SK-N-SH treated with all-trans-retinoic acid at 6 μM for 48 hours (cell line): ENCODE measurements at regions not wholly inside any gene's neighbourhood (a gene's known extent, or its start where the extent isn't known, plus 50 kb on each side); places are given as distances from the start of the nearest gene placed in this dataset.

ENCODE experiments used
- ATAC-seq: fragments of 200-7000 bp; cut with Tn5 transposase; 3 replicates; pipeline ENCODE4 v1.9.1; 2020; ENCODE audit warnings: mild to moderate bottlenecking, moderate library complexity
- BACH2 ChIP-seq: fragments of 250-450 bp; sonication (Bioruptor Pico); IDR thresholded peaks from 2 replicates; pipeline ENCODE4 v1.9.0; 2021; ENCODE audit warnings: mild to moderate bottlenecking, borderline replicate concordance
- CREB5 ChIP-seq: fragments of 250-450 bp; sonication (Bioruptor Pico); IDR thresholded peaks from 2 replicates; pipeline ENCODE4 v1.5.1; 2020; ENCODE audit warnings: low read depth, mild to moderate bottlenecking, moderate library complexity
- CSDC2 ChIP-seq: fragments of 250-450 bp; sonication (Bioruptor Pico); IDR thresholded peaks from 2 replicates; pipeline ENCODE4 v1.5.0; 2020; ENCODE audit warnings: mild to moderate bottlenecking, moderate library complexity
- ESRRG ChIP-seq: fragments of 250-450 bp; sonication (Bioruptor Pico); IDR thresholded peaks from 2 replicates; pipeline ENCODE4 v1.6.1; 2021; ENCODE audit warnings: mild to moderate bottlenecking
- GLIS3 ChIP-seq: fragments of 250-450 bp; sonication (Bioruptor Pico); IDR thresholded peaks from 2 replicates; pipeline ENCODE4 v1.5.0; 2020; ENCODE audit warnings: mild to moderate bottlenecking, moderate library complexity
- ISL1 ChIP-seq: fragments of 250-450 bp; sonication (Bioruptor Pico); IDR thresholded peaks from 2 replicates; pipeline ENCODE4 v2.1.2; 2022; ENCODE audit warnings: mild to moderate bottlenecking, moderate library complexity
- PATZ1 ChIP-seq: fragments of 250-450 bp; sonication (Bioruptor Pico); IDR thresholded peaks from 2 replicates; pipeline ENCODE4 v1.8.0; 2020; ENCODE audit warnings: mild to moderate bottlenecking, moderate library complexity, borderline replicate concordance
- PPARA ChIP-seq: fragments of 250-450 bp; sonication (Bioruptor Pico); IDR thresholded peaks from 2 replicates; pipeline ENCODE4 v1.5.0; 2020; ENCODE audit warnings: mild to moderate bottlenecking, borderline replicate concordance
- RARB ChIP-seq: fragments of 250-450 bp; sonication (Bioruptor Pico); IDR thresholded peaks from 2 replicates; pipeline ENCODE4 v1.8.0; 2021; ENCODE audit warnings: mild to moderate bottlenecking, moderate library complexity
- TOX ChIP-seq: fragments of 250-450 bp; sonication (Bioruptor Pico); IDR thresholded peaks from 2 replicates; pipeline ENCODE4 v1.8.0; 2021; ENCODE audit warnings: mild to moderate bottlenecking, moderate library complexity, borderline replicate concordance
- ZC3H10 ChIP-seq: fragments of 250-450 bp; sonication (Bioruptor Pico); IDR thresholded peaks from 2 replicates; pipeline ENCODE4 v1.5.1; 2021; ENCODE audit warnings: mild to moderate bottlenecking, moderate library complexity
- ZFP3 ChIP-seq: fragments of 250-450 bp; sonication (Bioruptor Pico); IDR thresholded peaks from 2 replicates; pipeline ENCODE4 v1.5.0; 2020; ENCODE audit warnings: mild to moderate bottlenecking, moderate library complexity
- ZFP30 ChIP-seq: fragments of 450-650 bp; formaldehyde crosslinking; IDR thresholded peaks from 2 replicates; pipeline ENCODE4 v1.5.0; 2022; ENCODE audit warnings: mild to moderate bottlenecking, moderate library complexity
- ZNF565 ChIP-seq: fragments of 450-650 bp; formaldehyde crosslinking; conservative IDR thresholded peaks from 2 replicates; pipeline ENCODE4 v1.5.0; 2020; ENCODE audit warnings: low read depth, mild to moderate bottlenecking, moderate library complexity
- ZNF70 ChIP-seq: fragments of 450-650 bp; formaldehyde crosslinking; IDR thresholded peaks from 2 replicates; pipeline ENCODE4 v1.5.0; 2020; ENCODE audit warnings: mild to moderate bottlenecking, moderate library complexity
- ZNF8 ChIP-seq: fragments of 450-650 bp; formaldehyde crosslinking; IDR thresholded peaks from 2 replicates; pipeline ENCODE4 v1.5.0; 2020; ENCODE audit warnings: mild to moderate bottlenecking, moderate library complexity
- TF ChIP-seq, protein P1 (sequence below): fragments of 250-450 bp; sonication (Bioruptor Pico); IDR thresholded peaks from 2 replicates; pipeline ENCODE4 v1.8.0; 2021; ENCODE audit warnings: low read depth, mild to moderate bottlenecking, moderate library complexity, borderline replicate concordance
- TF ChIP-seq, protein P2 (sequence below): fragments of 250-450 bp; sonication (Bioruptor Pico); IDR thresholded peaks from 2 replicates; pipeline ENCODE4 v1.5.0; 2020; ENCODE audit warnings: mild to moderate bottlenecking, moderate library complexity

DNA sequence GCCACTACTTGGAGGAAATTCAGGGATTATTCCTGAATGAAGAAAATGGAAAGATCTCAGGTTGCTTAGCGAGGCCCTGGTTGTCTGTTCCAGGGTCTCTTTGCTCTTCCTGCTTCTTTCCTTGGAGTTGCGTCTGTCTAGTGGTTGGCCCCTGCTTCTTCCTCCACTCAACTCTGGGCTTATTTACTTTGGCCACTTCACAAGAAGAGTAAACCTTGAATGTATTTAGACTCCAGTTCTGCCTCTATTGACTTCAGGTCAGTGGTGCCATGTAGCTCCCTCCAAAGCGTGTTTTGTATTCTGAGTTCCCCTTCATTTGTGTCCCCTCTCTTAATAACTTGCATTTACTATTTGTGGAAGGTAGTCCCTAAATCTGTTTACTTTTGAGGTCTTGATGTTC is 456.5 kb downstream of the UTRN start (continued):
- TF ChIP-seq PATZ1 = no peak

DNA sequence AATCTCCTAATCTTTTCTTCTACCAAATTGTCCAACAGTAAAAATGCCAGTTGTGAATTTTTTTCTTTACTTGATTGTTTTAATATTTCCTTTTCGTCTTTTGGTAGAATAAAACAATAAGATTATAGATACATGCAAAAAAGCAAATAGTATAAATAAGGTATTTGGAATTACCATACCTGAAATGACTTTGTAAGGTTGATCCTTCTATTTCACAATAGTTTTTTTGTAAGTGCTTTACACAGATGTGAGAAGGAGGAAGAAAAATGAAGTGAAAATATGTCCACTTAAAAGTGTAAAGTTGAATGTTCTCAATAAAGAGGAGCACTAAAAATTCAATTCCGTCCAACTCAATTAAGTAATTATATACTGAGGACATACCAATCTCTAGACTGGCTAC is 457.6 kb downstream of the UTRN start:
- no peak for TF ChIP-seq RARB (CRISPR knock-in tag)
- no peak for TF ChIP-seq BACH2 (CRISPR knock-in tag)
- no peak for TF ChIP-seq PATZ1
- no peak for TF ChIP-seq CSDC2 (CRISPR knock-in tag)
- TF ChIP-seq, protein P1, sequence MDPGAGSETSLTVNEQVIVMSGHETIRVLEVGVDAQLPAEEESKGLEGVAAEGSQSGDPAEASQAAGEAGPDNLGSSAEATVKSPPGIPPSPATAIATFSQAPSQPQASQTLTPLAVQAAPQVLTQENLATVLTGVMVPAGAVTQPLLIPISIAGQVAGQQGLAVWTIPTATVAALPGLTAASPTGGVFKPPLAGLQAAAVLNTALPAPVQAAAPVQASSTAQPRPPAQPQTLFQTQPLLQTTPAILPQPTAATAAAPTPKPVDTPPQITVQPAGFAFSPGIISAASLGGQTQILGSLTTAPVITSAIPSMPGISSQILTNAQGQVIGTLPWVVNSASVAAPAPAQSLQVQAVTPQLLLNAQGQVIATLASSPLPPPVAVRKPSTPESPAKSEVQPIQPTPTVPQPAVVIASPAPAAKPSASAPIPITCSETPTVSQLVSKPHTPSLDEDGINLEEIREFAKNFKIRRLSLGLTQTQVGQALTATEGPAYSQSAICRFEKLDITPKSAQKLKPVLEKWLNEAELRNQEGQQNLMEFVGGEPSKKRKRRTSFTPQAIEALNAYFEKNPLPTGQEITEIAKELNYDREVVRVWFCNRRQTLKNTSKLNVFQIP (CRISPR knock-in tag) = no peak

DNA sequence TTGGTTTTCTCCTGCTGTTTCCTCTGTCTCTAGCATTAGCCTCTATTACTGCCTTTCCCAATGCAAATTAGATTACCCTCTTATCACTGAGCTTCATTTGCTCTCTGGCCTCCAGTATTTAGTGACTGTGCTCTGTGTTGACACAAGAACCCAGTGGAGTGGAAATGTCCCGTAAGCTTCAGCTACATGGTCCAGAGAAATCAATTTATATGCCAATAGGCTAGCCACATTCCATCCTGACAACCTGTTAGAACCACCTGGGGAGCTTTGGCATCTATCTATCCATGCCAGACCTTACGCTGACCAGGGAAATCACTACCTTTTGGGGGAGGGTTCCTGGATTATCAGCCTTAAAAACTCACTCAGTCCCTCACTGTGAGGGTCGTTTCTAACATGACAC is 459.6 kb downstream of the UTRN start:
- no peak for ATAC-seq
- no peak for TF ChIP-seq RARB (CRISPR knock-in tag)
- no peak for TF ChIP-seq BACH2 (CRISPR knock-in tag)
- no peak for TF ChIP-seq ZFP30 (CRISPR knock-in tag)
- TF ChIP-seq ZFP3 (CRISPR knock-in tag) = no peak
- TF ChIP-seq, protein P1 (CRISPR knock-in tag) = no peak
- no peak for TF ChIP-seq CREB5 (CRISPR knock-in tag)
- no peak for TF ChIP-seq TOX
- TF ChIP-seq ZNF565 = no peak
- no peak for TF ChIP-seq PATZ1
- TF ChIP-seq, protein P2, sequence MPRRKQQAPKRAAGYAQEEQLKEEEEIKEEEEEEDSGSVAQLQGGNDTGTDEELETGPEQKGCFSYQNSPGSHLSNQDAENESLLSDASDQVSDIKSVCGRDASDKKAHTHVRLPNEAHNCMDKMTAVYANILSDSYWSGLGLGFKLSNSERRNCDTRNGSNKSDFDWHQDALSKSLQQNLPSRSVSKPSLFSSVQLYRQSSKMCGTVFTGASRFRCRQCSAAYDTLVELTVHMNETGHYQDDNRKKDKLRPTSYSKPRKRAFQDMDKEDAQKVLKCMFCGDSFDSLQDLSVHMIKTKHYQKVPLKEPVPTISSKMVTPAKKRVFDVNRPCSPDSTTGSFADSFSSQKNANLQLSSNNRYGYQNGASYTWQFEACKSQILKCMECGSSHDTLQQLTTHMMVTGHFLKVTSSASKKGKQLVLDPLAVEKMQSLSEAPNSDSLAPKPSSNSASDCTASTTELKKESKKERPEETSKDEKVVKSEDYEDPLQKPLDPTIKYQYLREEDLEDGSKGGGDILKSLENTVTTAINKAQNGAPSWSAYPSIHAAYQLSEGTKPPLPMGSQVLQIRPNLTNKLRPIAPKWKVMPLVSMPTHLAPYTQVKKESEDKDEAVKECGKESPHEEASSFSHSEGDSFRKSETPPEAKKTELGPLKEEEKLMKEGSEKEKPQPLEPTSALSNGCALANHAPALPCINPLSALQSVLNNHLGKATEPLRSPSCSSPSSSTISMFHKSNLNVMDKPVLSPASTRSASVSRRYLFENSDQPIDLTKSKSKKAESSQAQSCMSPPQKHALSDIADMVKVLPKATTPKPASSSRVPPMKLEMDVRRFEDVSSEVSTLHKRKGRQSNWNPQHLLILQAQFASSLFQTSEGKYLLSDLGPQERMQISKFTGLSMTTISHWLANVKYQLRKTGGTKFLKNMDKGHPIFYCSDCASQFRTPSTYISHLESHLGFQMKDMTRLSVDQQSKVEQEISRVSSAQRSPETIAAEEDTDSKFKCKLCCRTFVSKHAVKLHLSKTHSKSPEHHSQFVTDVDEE = no peak
- no peak for TF ChIP-seq ESRRG (CRISPR knock-in tag)
- no peak for TF ChIP-seq ISL1 (CRISPR knock-in tag)
- no peak for TF ChIP-seq GLIS3 (CRISPR knock-in tag)
- TF ChIP-seq CSDC2 (CRISPR knock-in tag) = no peak
- TF ChIP-seq ZNF8 (CRISPR knock-in tag) = no peak
- TF ChIP-seq ZNF70 = no peak
- no peak for TF ChIP-seq PPARA (CRISPR knock-in tag)
- no peak for TF ChIP-seq ZC3H10 (CRISPR knock-in tag)

More for the DNA sequence above, 457.6 kb downstream of the UTRN start:
- no peak for ATAC-seq
